ENCODE measurements at regions not wholly inside any gene's neighbourhood (a gene's known extent, or its start where the extent isn't known, plus 50 kb on each side); places are given as distances from the start of the nearest gene placed in this dataset.

DNA sequence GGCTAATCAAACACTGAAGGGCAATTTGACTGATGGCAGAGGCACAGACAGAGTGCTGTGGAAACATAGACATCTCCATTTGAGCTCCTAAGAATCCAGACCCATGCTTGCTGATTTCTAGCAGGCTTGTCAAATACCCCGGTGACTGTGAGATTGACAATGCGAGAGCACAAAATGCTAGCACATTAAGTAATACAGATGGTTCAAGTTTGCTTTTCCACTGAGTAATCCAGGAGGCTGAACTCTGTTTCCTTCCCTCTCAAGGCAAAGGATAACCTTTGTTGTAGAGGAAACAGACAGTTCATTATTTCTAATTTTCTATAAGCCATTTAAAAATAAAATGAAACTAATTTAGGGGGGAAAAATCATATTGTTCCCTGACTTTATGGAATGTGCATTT is 256.5 kb upstream of the CRY1 start:
- TF ChIP-seq CTCF (conservative IDR thresholded peaks at IDR 0.05; ENCODE audit: low read depth, low read length) (no peak), EZH2 (IDR thresholded peaks at IDR 0.05; ENCODE audit: borderline replicate concordance, low read depth, low read length, poor library complexity, severe bottlenecking) (no peak)
